Erythroblast (primary cell): ENCODE measurements at regions not wholly inside any gene's neighbourhood (a gene's known extent, or its start where the extent isn't known, plus 50 kb on each side); places are given as distances from the start of the nearest gene placed in this dataset.

Experiments used
- GATA1 ChIP-seq: IDR thresholded peaks from 2 replicates; pipeline ENCODE4 v1.6.1; 2011; ENCODE audit warnings: low read depth, mild to moderate bottlenecking, control low read depth, low read length, moderate library complexity
- POLR2A ChIP-seq: IDR thresholded peaks from 2 replicates; pipeline ENCODE4 v1.6.1; 2011; ENCODE audit warnings: mild to moderate bottlenecking, low read length

DNA sequence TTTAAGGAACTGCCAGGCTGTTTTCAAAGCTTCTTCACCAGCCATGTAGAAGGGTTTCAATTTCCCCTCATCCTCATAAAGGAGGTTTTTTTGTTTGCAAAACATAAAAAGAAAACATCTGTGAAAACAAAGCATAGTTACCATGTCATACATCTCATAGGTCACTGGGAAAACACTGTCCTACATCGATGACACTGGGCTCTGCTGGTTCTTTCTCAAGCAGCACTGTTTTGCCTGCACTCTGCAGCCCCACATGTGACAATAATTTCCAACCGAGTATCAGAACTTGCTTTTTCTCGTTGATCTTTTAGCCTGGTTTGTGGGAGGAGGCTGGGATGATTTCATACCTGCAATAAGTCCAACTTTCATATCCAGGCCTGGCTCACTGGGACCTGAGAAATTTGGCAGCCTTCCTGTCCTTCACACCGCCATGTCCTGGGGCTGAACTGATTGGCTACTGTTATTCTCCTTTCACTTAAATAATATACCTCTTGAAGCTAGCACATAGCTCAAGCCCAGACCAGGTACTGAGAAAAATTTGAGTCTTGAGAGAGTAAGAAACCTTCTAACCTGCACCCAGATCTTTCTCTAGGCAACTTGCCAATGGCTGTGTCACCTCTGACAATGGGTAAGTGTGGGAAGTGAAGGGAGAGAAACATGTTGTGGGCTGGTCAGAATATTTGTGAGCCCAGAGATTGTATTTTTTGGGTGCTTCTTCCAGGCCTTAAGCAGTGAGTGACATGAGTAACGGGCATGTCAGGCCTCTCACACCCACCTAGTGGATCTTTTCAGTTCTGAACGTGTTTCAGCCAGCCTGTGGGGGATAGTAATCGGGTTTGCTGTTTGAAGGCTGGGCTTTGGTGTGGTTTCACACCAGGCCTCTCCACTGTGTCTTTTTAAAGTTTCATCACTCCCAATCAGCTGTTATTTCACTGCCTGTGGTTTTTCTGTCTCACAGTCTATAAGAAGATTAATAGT is 502.8 kb downstream of the NTRK2 start:
- TF ChIP-seq POLR2A = no peak
- TF ChIP-seq GATA1 = no peak
